GM20431 (cell line): ENCODE measurements at regions not wholly inside any gene's neighbourhood (a gene's known extent, or its start where the extent isn't known, plus 50 kb on each side); places are given as distances from the start of the nearest gene placed in this dataset.

ENCODE experiments used
- in situ Hi-C: fragments of 300-500 bp; cut with MseI, MboI; formaldehyde crosslinking; loops from one replicate; pipeline ENCODE4 v1.15.0; 2020; ENCODE audit warnings: low sequenced_read_pairs; ENCODE audit not compliant: unreplicated experiment

- in situ Hi-C loops, result no loop called here
Observed at GRCh38 chr1:82463951-82464350, 663.2 kb downstream of the ADGRL2 start.

GRCh38 chr1:82462366-82462765 lies 661.6 kb downstream of the ADGRL2 start:
- in situ Hi-C loops, result no loop called here

- in situ Hi-C loops, result no loop called here
Observed at GRCh38 chr1:82455342-82455741, 654.6 kb downstream of the ADGRL2 start.

GRCh38 chr1:82454431-82454830 lies 653.7 kb downstream of the ADGRL2 start:
- in situ Hi-C loops, result no loop called here

GRCh38 chr1:82453511-82454185 lies 652.9 kb downstream of the ADGRL2 start:
- in situ Hi-C loops, result no loop called here

- in situ Hi-C loops, result no loop called here
Observed at GRCh38 chr1:82452096-82452495, 651.4 kb downstream of the ADGRL2 start.

- in situ Hi-C loops, result no loop called here
Observed at GRCh38 chr1:82451191-82451590, 650.5 kb downstream of the ADGRL2 start.

- in situ Hi-C loops, result no loop called here
Observed at GRCh38 chr1:82449506-82450057, 648.8 kb downstream of the ADGRL2 start.

GRCh38 chr1:82446955-82447354 lies 646.2 kb downstream of the ADGRL2 start:
- in situ Hi-C loops, result no loop called here

GRCh38 chr1:82446236-82446635 lies 645.5 kb downstream of the ADGRL2 start:
- in situ Hi-C loops, result no loop called here

GRCh38 chr1:82445827-82446226 lies 645.1 kb downstream of the ADGRL2 start:
- in situ Hi-C loops, result no loop called here

- in situ Hi-C loops, result no loop called here
Observed at GRCh38 chr1:82445132-82445531, 644.4 kb downstream of the ADGRL2 start.

GRCh38 chr1:82441402-82441801 lies 640.7 kb downstream of the ADGRL2 start:
- in situ Hi-C loops, result no loop called here

GRCh38 chr1:82423174-82423815 lies 622.6 kb downstream of the ADGRL2 start:
- in situ Hi-C loops, result no loop called here

- in situ Hi-C loops, result no loop called here
Observed at GRCh38 chr1:82421782-82422181, 621.0 kb downstream of the ADGRL2 start.

- in situ Hi-C loops, result no loop called here
Observed at GRCh38 chr1:82420584-82420983, 619.9 kb downstream of the ADGRL2 start.

GRCh38 chr1:82411605-82412004 lies 610.9 kb downstream of the ADGRL2 start:
- in situ Hi-C loops, result no loop called here

- in situ Hi-C loops, result no loop called here
Observed at GRCh38 chr1:82405333-82405732, 604.6 kb downstream of the ADGRL2 start.

- in situ Hi-C loops, result no loop called here
Observed at GRCh38 chr1:82401116-82401515, 600.4 kb downstream of the ADGRL2 start.

GRCh38 chr1:82400521-82400920 lies 599.8 kb downstream of the ADGRL2 start:
- in situ Hi-C loops, result no loop called here

GRCh38 chr1:82399093-82399492 lies 598.4 kb downstream of the ADGRL2 start:
- in situ Hi-C loops, result no loop called here

- in situ Hi-C loops, result no loop called here
Observed at GRCh38 chr1:82398357-82398756, 597.6 kb downstream of the ADGRL2 start.
